H4 (cell line): ENCODE measurements at regions not wholly inside any gene's neighbourhood (a gene's known extent, or its start where the extent isn't known, plus 50 kb on each side); places are given as distances from the start of the nearest gene placed in this dataset.

Experiments used
- DNase-seq: peaks from one replicate; pipeline ENCODE4 v3.0.0-alpha.2; 2015; ENCODE audit warnings: low spot score

DNA sequence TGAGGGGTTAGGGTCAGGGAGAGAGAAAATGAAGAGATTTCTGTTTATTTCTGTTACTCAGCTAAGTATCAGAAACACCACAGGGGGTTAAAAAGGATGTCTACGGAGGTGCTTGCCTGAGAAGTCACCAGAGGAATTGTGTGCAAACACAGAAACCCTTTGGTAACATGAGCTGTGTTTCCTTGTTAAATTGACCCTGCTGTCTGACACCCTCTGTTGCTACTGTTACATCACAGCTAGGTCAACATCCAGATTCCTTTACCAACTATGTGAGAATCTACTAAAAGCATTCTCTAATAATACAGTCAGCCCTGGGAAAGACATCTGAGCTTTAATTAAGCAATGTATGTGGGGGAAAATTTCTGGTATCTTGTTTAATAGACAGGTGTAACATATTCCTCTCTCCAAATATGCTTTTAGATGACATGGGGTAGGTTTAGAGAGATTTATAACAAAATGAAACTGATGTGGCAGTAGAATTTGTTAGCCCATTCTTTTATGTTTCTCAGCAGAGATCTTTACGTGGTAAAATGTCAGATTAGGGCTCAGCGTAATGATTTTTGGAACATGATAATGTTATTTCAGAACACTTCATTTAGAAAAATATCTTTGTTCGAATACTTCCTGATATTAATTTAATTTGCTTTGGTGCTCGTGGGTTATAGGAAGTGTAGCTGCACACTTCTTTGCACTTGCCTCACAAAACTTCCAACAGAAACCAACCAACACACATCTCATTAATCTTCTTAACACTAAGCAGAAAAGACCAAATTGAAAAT lies 168.0 kb upstream of the AHR start:
- DNase-seq = peak; percentile 85

DNA sequence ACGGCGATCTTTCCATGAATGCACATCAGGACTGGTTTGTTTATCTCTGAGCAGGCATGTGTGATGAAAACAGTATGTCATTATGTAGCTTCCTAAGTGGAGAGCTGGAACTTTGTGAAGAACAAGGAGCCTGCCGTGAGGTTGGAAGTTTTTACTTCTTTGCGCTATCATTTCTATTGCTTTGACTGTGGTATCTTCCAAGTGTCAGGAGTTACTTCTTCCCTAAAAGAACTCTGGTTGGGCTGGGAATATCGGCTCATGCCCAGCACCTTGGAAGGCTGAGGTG lies 167.4 kb upstream of the AHR start:
- DNase-seq = no peak

DNA sequence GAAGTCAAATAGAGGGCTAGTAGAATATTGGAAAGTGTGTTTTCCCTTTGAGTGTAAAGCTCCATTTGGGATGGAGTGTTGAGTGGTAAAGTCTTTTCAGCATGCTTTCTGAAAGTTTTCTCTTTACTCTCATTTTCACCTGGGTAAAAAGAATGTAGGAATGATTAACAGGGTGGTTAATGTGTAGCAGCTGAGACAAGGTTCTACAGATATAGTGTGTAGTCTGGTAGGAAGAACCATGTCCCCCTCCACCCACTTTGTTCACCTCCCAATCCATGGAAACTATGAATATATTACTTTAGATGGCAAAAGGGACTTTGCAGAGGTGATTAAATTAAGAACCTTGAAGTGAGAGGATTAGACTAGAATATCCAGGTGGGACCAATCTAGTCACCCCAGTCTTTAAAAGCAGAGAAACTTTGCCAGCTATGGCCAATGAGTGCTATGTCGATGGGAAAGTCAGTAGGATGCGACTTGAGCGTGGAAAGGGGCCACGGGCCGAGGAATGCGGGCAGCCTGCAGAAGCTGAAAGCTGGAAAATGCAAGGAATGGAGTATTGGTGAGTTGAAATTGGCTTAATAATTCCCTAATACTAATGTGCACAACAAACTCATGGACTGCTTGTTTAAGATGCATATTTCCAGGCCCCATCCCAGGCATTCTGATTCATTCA lies 166.3 kb upstream of the AHR start:
- DNase-seq = no peak

DNA sequence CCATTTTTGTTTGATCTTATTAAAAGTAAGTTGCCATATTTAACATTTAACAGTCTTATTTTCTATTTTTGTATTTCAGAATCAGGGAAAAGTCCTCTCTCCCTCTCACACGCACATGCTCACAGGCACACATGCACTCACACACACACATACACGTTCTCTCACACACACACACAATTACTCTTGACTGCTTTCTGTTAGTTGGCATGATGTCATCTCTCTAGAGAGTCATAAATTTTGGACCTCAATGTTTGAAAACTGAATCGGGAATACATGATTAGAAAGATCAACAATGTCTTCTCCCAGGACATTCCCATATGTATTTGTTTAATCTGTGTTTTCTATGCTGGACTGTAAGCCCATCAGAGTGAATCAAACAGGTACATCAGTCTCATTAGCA lies 165.7 kb upstream of the AHR start:
- no peak for DNase-seq

DNA sequence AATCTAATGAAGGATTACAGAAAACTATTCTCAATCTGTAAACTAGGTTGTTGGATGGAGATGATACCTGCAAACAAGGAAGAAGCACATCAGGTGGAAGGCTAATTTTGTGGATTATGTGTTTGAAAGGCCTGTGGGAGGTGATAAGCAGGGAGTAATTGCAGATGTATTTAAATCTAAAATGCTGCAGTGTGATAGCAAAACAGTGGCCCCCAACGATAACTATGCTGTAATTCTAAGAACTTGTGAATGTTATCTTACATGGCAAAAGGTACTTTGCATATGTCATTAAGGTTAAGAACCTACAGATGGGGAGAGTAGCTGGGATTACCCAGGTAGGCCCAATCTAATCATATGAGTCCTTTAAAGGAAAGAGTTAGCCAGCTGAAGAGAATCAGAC lies 164.5 kb upstream of the AHR start:
- no peak for DNase-seq

DNA sequence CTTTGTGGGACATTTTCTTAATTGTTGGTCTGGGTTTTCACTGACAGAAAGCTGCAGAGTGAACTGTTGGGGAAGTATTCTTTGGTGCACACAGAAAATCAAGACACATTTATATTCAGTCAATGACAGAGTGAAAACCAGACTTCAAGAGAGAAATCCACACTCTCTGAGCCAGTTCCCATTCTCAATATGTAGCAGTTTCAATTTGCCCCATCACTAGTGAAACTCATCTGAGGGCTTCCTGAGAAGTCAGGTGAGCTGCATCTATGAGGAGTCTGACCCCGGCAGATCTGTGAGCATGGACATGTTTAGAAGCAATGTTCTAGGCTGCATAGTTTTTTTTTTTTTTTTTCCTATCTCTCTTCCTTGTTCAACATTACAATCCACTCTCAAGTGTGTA lies 163.7 kb upstream of the AHR start:
- no peak for DNase-seq

DNA sequence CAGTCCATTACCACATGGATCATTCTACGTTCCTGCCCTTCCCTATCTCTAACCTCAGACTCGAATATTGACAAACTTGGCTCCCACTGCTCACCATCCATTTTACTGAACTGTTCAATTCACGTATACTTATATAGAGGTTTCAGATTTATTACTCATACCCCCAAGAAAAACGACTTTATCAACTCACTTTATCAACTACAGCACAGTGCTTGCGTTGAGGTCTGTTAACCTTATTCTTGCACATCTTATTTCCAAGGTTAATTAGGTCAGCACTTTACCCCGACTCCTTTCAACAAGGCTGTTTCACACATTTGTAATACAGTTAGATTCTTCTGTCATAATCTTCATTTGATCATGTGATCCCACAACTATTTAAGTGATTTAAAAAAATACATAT lies 162.3 kb upstream of the AHR start:
- no peak for DNase-seq

DNA sequence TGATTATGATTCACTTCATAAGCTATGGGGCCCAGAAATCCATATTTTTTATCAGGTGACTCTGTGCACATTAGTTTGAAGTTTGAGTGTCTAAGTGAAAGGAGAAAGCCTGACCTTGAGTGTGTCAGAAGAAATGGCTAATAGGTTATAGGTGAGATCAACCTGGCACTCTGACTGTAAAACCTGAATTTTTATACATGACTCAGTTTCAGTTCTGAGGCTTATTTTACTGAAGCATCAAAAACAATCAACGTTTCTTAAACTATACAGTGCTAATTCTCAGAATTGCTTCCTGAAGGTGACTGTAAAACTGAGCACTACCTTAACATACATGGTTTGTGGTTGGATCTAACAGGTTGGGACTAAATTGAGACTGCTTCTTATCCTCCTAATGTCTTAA lies 159.4 kb upstream of the AHR start:
- no peak for DNase-seq

DNA sequence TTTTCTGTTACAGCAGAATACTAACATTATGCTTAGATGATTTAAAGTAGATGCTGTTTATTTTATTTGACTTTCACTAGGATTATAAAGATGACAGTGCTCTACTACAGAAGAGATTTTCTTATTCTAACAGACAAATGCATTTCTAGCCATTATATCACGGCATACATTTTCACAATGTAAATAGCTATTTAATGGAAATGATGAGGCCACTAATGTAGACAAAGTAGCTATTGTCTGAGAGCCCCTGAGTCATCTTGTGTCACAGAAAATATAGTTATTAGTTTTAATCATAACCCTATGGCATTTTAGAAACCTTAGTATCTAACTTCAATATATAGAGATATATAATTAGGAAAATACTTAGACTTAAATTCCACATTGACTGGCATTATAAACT lies 158.0 kb upstream of the AHR start:
- no peak for DNase-seq

DNA sequence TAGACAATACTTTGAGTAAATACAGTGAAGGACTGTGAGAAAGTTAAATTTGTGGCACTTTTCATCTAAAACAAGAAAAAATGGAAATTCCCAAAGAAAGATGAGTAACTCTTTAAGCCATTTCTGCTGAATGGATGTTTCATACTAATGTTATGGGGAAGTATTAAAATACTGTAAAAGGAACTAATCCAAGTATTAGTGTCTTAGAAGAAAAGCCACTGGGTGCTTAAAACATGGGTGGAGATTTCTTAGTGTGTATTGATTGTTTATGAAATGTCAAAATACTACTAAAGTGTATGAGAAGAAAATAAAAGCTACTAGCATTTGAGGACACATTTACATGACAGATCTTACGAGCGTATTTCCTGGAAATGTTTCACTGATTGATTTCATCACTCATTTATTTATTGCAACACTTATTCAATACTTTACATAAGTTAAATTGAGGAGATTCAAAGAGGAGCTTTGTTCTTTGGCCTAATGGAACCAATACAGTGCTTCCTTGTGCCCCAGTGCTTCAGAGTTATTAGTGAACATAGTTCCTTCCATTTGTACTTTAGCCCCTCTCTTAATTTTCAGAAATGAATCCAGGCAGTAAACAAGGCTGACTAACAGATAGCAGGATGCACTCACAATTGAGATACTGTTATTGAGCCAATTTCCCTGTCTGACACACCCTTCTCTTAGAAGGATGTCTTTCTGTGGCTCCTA lies 155.5 kb upstream of the AHR start:
- DNase-seq = no peak

DNA sequence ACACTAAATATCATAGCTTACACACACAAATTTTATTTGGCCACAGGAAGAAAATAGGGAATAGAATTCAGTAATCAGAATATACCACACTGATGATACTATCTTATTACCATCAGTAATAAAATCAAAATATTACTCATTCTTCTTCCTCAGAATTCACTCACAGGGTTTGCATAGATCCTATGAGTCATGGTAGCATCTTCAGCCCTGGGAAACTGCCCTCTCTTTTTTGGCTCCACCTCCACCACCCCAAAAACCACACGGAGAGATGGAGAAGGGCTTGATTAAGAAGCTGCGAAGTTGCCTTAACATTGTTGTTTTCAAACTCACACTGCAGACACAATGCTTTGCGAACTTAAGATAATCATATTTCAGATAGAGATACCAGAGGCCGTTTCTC lies 154.1 kb upstream of the AHR start:
- DNase-seq = no peak

DNA sequence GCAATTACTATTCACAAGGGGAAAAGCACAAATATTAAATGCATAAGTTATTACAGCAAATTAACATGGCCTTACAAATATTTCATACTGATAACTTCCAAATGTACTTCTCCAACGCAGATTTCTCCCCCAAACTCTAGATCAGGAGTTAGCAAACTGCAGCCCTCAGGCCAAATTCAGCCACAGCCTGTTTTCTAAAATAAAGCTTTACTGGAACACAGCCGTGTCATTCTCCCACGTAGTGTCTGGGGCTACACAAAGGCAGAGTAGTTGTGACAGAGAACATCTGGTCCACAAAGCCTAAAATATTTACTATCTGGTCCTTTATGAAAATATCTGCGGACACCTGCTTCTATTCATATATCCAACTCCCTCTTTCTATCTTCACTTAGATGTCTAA lies 151.8 kb upstream of the AHR start:
- no peak for DNase-seq

DNA sequence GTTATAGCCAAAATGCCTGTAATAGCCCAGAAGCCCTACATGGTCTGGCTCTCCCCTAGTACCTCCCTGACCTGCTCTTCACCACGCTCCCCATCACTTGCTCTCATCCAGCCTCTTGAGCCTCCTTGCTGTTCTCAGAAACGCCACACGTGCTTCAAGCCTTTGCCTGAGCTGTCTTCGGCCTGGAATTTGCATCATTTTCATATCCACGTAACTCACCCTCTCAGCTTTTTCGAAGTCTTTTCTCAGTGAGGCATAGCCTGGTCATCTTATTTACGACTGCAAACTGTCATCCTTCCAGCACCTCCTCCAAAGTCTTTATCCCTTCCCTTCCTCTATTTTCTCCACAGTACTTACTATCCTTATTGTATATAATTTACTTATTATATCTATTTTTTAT lies 151.0 kb upstream of the AHR start:
- DNase-seq = no peak

DNA sequence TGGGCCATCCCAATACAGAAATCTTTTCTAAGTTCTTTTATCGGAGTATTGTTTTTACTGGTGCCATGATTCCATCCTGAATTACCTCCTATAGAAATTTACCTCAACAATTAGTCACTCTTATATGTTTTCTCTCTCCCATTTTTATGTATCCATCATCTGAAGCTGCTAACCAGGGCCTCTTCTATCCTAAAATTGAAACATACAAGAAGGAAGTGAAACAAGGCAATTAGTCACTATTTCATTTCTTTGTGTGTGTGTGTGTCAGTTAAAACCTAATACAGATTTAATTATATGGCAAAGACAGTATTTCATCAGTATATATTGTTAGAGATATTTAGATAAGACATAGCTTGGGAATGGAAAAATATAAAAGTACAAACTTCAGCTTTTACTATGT lies 148.4 kb upstream of the AHR start:
- no peak for DNase-seq

DNA sequence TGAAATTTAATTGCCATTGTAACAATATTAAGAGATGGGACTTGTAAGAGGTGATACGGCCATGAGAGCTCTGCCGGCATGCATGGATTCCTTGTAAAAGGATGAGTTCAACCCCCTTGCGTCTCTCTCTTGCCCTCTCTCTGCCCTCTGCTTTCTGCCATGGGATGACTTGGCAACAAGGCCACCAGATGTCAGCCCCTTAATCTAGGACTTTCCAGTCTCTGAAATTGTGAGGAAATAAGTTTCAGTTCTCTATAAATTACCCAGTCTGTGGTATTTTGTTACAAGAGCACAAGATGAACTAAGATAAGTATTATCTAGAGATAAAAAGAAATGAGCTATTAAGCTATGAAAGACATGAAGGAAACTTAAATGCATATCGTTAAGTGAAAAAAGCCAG lies 145.7 kb upstream of the AHR start:
- DNase-seq = no peak

DNA sequence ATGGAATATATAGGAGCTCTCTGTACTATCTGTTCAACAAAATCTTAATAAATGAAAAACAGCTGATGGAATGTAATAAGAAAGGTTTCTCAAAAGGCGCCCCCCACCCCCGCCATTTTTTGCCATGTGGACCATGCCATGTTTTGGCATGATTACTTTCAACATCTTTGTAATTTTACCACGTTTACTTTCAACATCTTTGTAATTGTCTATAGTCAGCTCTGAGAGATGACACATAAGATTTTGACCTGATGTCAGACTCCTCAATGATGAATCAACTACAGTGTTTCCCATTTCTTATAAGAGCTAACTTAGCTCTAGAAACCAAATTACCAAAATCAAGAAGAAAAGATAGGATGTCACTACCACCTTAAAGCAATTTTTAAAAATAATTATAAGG lies 144.9 kb upstream of the AHR start:
- no peak for DNase-seq

DNA sequence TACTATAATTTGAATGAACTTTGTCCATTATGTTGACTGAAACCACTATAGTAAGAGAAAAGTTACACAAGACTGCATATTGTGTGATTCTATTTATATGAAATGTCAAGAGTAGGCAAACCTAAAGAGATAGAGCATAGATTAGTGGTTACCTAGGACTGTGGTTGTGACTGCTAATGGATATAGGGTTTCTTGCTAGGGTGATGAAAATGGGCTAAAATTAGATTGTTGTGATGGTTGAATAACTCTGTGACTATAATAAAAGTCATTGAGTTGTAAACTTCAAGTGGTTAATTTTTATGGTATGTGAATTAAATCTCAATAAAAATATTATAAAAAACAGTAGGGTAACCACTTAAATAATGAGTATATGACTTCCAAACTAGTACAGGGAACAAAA lies 142.9 kb upstream of the AHR start:
- no peak for DNase-seq

DNA sequence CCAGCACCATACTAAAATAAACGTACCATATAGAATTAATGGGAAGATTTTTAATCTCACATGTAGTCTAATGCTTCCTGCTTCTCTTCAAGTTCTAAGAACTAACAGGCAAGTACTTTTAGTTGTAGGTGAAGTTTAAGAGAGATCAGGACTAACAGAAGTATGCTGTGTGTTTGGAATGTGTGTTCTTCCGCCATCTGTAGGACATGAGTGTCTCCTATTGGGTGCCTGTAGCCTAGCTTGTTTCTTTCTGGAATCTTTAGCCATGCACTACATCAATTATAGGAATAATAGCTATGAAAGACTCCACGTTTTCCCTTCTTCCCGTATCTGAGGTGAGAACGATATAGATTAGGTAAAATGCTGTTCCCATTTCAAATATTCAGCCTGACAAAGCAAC lies 140.2 kb upstream of the AHR start:
- no peak for DNase-seq

DNA sequence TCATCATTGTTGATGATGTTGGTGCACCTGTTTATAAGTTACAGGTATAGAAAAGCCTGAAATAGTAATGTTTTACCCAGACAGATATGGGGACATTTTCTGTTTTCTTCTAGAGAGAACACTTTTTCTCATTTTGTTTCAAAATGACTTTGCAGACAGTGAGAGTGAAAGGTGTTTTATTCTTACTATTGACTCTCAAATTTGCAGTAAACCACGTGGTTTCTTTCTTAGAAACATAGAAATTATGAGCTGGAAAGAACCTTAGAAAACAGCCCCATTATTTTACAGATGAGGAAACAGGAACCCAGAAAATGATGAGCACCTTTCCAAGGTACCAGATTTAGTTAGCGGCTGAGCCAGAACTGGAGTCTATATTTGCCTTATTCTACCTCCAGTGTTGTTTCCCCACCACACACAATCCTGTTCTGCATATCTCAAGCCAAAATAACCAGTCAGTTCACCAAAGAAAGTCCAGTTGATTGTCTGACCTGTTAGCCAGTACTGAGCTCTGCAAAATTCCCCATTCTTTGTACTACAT lies 138.9 kb upstream of the AHR start:
- no peak for DNase-seq

DNA sequence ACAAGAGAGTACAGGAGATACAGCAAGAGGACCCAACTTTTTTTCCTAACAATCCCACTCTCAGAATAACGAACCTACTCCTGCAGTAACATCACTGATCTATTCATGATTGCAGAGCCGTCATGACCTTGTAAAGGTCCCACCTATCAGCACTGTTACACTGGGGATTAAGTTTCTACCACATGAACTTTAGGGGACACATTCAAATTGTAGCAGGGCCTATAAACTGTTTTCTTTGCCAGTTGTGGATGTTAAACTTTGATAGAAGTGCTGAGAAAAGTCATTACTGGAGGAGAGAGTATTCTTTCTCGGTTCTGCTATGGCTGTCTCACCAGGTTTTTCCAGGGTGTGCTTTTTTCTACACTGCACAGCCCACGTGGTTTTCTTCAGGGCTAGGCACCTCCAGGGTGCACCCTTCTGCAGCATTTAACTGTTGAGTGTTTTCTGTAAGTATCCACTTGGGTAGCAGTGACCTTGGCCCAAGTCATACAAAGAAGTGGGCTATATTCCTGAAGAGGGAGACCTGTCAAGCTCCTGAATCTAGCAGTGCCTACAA lies 131.6 kb upstream of the AHR start:
- no peak for DNase-seq

DNA sequence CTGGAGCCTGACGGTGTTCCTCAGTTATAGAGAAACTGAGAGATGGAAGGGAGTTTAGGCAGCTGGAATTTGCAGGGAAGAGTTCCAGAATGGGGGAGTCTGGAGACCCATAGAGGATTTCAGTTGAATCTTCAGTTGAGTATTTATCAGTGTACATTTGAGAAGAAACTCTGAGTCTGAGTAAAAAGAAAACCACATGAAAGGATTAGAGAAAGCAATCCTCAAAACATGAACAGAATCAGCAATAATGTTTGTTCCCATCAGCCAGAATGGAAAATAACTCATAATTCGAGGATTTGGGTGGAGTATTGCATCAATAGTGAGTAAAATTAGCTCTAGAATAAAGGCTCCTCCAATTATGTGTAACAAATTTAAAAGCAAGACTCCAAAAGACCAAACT lies 130.0 kb upstream of the AHR start:
- no peak for DNase-seq

DNA sequence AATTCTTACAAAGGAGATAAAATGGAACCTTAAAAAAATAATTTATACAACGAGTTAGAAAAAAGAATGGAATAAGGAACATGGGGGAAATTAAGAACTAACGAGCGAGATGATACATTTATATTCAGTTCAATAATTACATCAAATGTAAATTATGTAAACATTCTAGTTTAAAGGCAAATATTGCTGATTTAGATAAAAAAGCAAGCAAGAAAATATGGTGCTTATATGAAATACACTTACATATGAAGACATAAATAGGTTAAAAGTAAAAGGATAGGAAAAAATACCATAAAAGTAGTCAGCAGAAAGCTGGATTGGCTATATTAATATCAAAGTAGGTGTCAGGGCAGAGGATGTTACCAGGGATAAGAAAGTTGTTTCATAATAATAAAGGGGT lies 127.0 kb upstream of the AHR start:
- DNase-seq = no peak
